Vagina (tissue), 2 donors: ENCODE measurements at regions not wholly inside any gene's neighbourhood (a gene's known extent, or its start where the extent isn't known, plus 50 kb on each side); places are given as distances from the start of the nearest gene placed in this dataset.

Experiments used
- DNase-seq, 2 donors: peaks; one replicate each; pipeline ENCODE4 v3.0.0-alpha.2; 2017; ENCODE audit errors: extremely low spot score in 2 of 2
- H3K27ac ChIP-seq: fragments of 200-600 bp; sonication (generic); one replicate; pipeline ENCODE4 v1.5.1; 2019
- H3K27me3 ChIP-seq: fragments of 200-600 bp; sonication (generic); one replicate; pipeline ENCODE4 v1.5.1; 2019
- H3K36me3 ChIP-seq, 2 donors: fragments of 200-600 bp; sonication (generic); one replicate each; pipeline ENCODE4 v1.5.1; 2017 to 2019
- H3K4me1 ChIP-seq: fragments of 200-600 bp; sonication (generic); one replicate; pipeline ENCODE4 v1.5.1; 2019
- H3K4me3 ChIP-seq, 2 donors: fragments of 200-600 bp; sonication (generic); 1 replicate in 1 of 2; 2 replicates in 1 of 2; pipeline ENCODE4 v1.5.1; 2016 to 2019
- H3K9me3 ChIP-seq: fragments of 200-600 bp; sonication (generic); one replicate; pipeline ENCODE4 v1.5.1; 2019
- CTCF ChIP-seq, 3 experiments: fragments of 450-650 bp in 2 of 3; fragments of 200-600 bp in 1 of 3; sonication (generic) in 1 of 3; IDR thresholded peaks; one replicate each; pipeline ENCODE4 v1.5.1; 2017 to 2019; ENCODE audit warnings: antibody characterized with exemption in 3 of 3, mild to moderate bottlenecking in 2 of 3, moderate library complexity in 2 of 3
- POLR2A ChIP-seq, 2 donors: fragments of 450-650 bp; IDR thresholded peaks; one replicate each; pipeline ENCODE4 v1.6.1; 2017; ENCODE audit warnings: antibody characterized with exemption in 2 of 2, mild to moderate bottlenecking in 2 of 2, moderate library complexity in 2 of 2
- POLR2AphosphoS5 ChIP-seq, 2 donors: sonication (generic); formaldehyde crosslinking; IDR thresholded peaks; one replicate each; pipeline ENCODE4 v1.9.0; 2017; ENCODE audit warnings: antibody characterized with exemption in 2 of 2, mild to moderate bottlenecking in 2 of 2, low read depth in 1 of 2; ENCODE audit not compliant: insufficient read depth in 1 of 2
- intact Hi-C: fragments of 100-400 bp; cut with DNase I; formaldehyde crosslinking; loops from one replicate; pipeline ENCODE4 v1.15.1; 2023

DNA sequence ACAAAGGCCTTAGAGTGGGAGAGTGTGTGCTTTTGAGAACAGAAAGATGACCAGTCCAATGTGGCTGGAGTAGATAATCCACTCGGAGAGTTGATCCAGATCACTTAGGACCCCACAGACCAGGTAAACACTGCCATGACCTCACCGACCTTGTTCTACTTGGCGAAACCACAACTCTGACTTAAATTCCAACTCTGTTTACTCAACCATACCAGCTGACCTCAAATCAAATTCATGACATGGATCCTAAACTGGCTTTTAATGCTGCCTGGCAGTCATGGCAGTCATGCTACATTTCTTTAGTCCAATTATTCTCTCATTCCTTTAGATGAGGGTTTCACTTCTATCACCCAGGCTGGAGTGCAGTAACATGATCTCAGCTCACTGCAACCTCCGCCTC lies 347.1 kb upstream of the FAM98A start:
- no peak for TF ChIP-seq CTCF (IDR thresholded peaks at IDR 0.05)
- no peaks in the 10 kb centered on the region for H3K4me1 ChIP-seq
- H3K27ac ChIP-seq: no peak overlapping the region
- DNase-seq: no peak
- H3K9me3 ChIP-seq: no peaks in the 10 kb centered on the region
- H3K36me3 ChIP-seq: no peaks in the 10 kb centered on the region
- no peak overlapping the region for H3K4me3 ChIP-seq
- no peaks in the 10 kb centered on the region for H3K27me3 ChIP-seq
- intact Hi-C loops: no loop called here

DNA sequence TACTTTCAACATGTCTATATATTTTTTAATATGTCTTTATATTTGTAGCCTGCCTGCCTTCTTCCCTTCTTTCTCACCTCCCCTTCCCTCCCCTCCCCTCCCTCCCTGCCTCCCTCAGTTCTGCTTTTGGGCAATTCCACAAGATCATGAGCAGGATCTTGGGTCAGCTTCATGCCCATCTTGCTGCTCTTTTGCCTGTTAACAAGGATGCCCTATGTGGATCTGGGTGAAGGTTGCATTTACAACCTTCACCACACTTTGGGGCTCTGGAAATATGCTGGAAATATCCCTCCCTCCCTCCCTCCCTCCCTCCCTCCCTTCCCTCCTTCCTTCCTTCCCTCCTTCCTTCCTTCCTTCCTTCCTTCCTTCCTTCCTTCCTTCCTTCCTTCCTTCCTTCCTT lies 334.1 kb upstream of the FAM98A start:
- no peak for TF ChIP-seq POLR2AphosphoS5 (IDR thresholded peaks at IDR 0.05; ENCODE audit: insufficient read depth in 1 of 2, low read depth in 1 of 2)
- TF ChIP-seq CTCF (IDR thresholded peaks at IDR 0.05): no peak
- no peak for TF ChIP-seq POLR2A (IDR thresholded peaks at IDR 0.05)
- Histone ChIP-seq H3K9me3 (no peaks in the 10 kb centered on the region), H3K27ac (no peak overlapping the region), H3K36me3 (no peaks in the 10 kb centered on the region), H3K4me1 (no peaks in the 10 kb centered on the region), H3K27me3 (no peaks in the 10 kb centered on the region), H3K4me3 (no peak overlapping the region)
- no peak for DNase-seq
- intact Hi-C loops: no loop called here

DNA sequence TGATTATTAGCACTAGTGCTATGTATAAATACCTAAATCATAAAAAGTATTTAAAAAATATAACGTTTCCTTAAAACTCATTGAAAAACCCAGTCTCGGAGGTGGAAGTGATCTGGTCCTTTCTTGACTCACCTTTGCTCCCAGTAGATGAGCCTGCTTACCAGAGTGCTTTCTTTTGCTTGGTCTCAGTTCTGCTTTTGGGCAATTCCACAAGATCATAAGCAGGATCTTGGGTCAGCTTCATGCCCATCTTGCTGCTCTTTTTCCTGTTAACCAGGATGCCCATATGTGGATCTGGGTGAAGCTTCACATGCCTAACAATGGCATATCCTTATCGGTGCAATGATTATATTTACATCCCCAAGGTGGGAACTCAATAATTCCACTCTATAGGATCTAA lies 332.1 kb upstream of the FAM98A start:
- Histone ChIP-seq H3K4me1 (no peaks in the 10 kb centered on the region), H3K4me3 (no peak overlapping the region), H3K36me3 (no peaks in the 10 kb centered on the region), H3K9me3 (no peaks in the 10 kb centered on the region), H3K27me3 (no peaks in the 10 kb centered on the region), H3K27ac (no peak overlapping the region)
- intact Hi-C loops: no loop called here
- TF ChIP-seq POLR2A (IDR thresholded peaks at IDR 0.05) (no peak), POLR2AphosphoS5 (IDR thresholded peaks at IDR 0.05; ENCODE audit: insufficient read depth in 1 of 2, low read depth in 1 of 2) (no peak), CTCF (IDR thresholded peaks at IDR 0.05) (no peak)
- no peak for DNase-seq

DNA sequence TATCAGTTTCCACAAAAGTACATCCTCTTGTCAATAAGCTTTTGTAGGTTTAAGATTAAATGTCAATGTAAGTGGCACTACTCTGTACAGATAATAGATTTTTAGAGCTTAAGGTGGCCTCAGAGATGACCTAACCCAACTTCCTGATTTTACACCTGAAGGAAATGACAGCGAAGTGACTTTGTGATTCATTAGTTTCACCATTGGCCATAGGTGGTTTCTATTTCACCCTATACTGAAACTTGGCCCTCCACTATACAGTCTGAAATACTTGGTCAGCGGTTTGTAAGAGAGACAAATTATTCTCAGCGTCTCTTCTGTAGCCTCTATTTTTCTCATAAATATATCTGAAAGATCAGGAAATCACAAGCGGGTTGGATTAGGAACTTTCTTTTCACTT lies 330.4 kb upstream of the FAM98A start:
- no peaks in the 10 kb centered on the region for H3K9me3 ChIP-seq
- H3K36me3 ChIP-seq: no peaks in the 10 kb centered on the region
- no peaks in the 10 kb centered on the region for H3K4me1 ChIP-seq
- DNase-seq: no peak
- TF ChIP-seq POLR2AphosphoS5 (IDR thresholded peaks at IDR 0.05; ENCODE audit: insufficient read depth in 1 of 2, low read depth in 1 of 2): no peak
- no peak for TF ChIP-seq POLR2A (IDR thresholded peaks at IDR 0.05)
- TF ChIP-seq CTCF (IDR thresholded peaks at IDR 0.05): no peak
- intact Hi-C loops: no loop called here
- H3K27ac ChIP-seq: no peak overlapping the region
- H3K27me3 ChIP-seq: no peaks in the 10 kb centered on the region
- H3K4me3 ChIP-seq: no peak overlapping the region

DNA sequence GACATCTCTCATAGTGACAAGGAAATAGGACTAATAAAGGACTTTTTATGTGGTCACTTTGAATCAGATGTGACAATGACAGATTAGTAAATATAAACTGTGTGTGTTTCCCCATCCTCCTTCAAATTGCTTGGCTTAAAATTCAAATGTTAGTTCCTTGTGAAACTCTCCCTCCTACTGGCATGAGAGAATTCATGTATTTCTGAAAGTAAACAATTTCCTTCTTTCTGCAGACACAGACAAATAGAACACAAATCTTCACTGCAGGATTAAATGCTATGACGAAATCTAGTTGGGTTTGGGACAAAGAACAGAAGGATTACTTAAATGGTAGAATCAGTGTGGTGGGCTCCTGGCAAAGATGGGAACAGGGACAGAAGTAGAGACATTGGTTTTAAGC lies 328.7 kb upstream of the FAM98A start:
- Histone ChIP-seq H3K27me3 (no peaks in the 10 kb centered on the region), H3K4me1 (no peaks in the 10 kb centered on the region), H3K9me3 (no peaks in the 10 kb centered on the region), H3K27ac (no peak overlapping the region), H3K4me3 (no peak overlapping the region), H3K36me3 (no peaks in the 10 kb centered on the region)
- TF ChIP-seq CTCF (IDR thresholded peaks at IDR 0.05) (no peak), POLR2AphosphoS5 (IDR thresholded peaks at IDR 0.05; ENCODE audit: insufficient read depth in 1 of 2, low read depth in 1 of 2) (no peak), POLR2A (IDR thresholded peaks at IDR 0.05) (no peak)
- intact Hi-C loops: no loop called here
- no peak for DNase-seq
